ENCODE measurements at regions not wholly inside any gene's neighbourhood (a gene's known extent, or its start where the extent isn't known, plus 50 kb on each side); places are given as distances from the start of the nearest gene placed in this dataset.
"Not testable (repeated sequence)": the region's sequence is repeated elsewhere in the genome, so short reads cannot be mapped to it uniquely, and the experiment has no call there.

DNA sequence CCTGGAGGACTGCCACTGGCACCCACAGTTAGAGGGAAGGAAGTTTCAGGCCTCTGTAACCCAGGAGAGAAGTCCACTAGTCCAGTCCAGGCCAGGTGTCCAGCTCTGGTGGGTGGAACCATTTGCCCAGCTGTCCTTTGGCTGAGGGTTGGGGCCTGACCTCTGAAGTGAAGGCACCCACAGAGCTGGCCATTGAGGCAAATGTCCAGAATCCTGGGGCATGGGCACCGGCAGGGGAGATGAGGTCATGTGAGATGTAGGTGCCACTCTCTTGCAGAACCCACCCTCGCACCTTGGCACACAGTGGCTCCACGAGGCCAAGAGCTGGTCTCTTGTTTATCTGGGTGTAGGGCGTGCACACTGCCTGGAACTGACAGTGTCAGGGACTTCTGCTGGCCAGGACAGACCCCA is 162.8 kb downstream of the SMAD6 start:
- DNase-seq (ENCODE audit: low read depth in 2 of 2): no peak

DNA sequence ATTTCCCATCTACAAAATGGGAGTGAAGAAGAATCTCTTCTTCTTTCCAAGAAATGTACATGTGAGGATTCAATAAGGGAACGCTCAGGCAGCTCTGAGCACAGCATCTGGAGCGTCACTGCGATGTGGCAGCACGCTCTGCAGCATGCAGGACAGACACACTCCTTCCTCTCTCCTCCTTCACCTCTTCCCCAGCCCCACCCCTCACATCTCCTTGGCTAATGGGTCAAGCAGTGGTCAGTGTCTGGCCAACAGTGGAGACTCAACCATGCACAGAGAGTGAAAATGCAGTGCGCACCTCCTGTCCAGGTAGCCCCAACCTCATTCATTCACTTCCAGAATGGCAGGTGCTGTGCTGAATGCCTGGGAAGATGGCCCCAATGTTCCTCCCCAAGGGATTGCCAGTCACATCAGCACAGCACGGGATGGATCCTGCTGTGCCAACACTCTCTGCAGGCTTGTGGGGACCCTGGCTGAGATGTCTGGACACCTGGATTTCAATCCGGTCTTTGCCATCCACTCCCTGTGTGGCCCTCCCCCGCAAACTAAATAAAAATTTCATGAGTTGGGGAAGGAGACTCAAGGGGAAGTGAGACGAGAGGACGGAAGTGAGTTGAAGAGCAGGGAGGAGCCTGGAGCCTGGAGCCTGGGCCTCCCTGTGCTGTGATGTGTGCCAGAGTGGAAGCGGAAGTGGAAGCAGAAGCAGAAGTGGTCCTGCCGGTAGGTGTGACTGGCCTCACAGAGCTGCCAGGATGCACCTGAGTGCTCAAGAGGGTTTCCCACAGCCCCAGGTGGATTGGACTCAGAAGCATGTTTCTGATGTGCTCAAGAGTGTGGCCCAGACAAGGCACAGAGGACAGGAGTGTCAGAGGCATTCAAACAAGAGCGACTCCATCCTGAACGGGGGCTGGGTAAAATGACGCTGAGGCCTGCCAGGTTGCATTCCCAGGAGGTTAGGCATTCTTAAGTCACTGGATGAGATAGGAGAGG is 163.9 kb downstream of the SMAD6 start:
- no peak for DNase-seq (ENCODE audit: low read depth in 2 of 2)

GRCh38 chr15:66866656-66867055 is 164.6 kb downstream of the SMAD6 start:
- no peak for DNase-seq (ENCODE audit: low read depth in 2 of 2)

GRCh38 chr15:66868918-66869317 is 166.9 kb downstream of the SMAD6 start:
- no peak for DNase-seq (ENCODE audit: low read depth in 2 of 2)

- no peak for DNase-seq (ENCODE audit: low read depth in 2 of 2)
Measured at GRCh38 chr15:66870880-66871388, 168.9 kb downstream of the SMAD6 start.

DNA sequence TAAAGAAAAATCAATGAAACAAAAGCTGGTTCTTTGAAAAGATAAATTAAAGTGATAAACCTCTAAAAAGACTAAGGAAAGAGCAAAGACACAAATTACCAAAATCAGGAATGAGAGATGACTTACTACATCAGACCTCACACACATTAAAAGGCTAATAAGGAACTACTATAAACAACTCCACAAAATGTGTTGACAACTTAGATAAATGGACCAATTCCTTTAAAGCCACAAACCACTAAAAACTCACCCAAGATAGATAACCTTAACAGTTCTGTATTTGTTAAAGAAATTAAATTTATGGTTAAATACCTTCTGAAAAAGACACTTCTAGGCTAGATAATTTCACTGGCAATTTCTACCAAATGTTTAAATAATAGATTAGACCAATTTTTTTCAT is 170.4 kb downstream of the SMAD6 start:
- DNase-seq (ENCODE audit: low read depth in 2 of 2): no peak

- DNase-seq (ENCODE audit: low read depth in 2 of 2): not testable (repeated sequence)
Measured at GRCh38 chr15:66873331-66873730, 171.3 kb downstream of the SMAD6 start.

GRCh38 chr15:66873856-66874255 is 171.8 kb downstream of the SMAD6 start:
- DNase-seq (ENCODE audit: low read depth in 2 of 2): no peak

DNA sequence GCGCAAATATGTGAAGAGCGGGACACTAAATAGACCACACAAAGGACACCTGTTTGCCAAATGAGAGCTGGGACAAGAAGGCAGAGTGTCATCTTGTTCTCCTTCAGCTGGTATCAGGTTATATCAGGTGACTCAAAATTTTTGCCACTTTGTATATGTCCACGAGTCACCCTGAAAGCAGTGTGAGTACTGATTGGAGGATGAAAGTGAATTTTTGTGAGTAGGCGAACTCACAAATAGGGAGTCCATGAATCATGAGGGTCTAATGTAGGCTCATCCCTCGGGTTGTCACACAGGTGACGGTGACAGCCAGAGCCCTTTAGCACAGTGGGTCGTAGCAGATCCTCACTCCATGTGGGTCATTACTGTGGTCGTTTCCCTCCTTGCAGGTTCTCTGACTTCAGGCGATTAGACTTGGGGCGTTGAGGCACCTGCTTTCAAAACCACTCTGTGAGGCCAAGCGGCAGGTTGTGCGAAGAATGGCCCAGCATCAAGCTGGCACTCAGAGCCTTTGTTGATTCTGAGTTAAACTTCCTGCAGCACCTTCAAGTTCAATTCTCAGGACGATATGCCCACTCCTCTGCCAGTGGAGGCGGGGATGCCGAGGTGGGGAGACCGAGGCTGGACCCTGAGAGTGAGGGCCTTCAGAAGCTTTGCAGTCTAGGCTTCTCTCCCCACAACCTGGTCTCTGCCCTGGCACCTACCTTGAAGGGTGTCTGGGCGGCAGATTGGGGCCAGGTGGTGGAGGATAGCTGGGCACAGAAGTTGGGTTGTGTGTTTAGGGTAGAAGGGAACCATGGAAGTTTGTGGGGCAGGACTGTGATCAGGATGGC is 173.8 kb downstream of the SMAD6 start:
- DNase-seq (ENCODE audit: low read depth in 2 of 2): no peak

GRCh38 chr15:66876421-66876730 is 174.3 kb downstream of the SMAD6 start:
- DNase-seq (ENCODE audit: low read depth in 2 of 2): no peak

DNA sequence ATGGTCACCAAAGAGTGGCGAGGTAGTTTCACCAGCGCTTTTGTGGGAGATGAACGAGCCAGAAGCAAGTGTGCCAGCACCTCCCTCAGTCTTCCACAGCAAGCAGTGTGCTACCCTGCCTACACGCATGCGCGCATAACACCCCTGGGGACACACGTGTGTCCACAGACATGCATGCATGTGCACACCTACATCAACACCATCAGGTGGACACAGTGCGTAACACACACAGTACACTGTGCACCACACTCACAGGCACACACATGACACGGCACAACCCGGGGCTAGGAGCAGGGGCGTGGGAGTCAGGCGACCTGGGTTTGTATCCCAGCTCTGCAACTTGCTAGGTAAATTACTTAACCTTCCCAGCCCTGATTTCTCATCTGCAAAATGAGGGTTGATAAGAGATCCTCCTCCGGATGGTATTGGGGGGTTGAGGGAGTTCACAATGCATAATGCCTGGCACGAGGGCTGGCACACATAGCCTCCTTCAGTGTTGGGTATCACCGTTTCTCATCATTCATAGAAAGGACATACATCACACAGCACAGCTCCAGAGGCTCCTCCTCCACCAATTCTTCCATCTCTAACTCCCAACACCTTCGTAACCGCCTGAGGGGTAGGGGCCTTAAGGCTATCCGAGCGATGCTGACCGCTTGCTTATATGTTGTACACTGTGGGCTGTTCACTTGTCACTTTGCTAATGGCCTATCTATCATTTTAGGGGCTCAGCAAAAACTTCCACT is 174.9 kb downstream of the SMAD6 start:
- no peak for DNase-seq (ENCODE audit: low read depth in 2 of 2)

- DNase-seq (ENCODE audit: low read depth in 2 of 2): no peak
Measured at GRCh38 chr15:66877477-66878271, 175.6 kb downstream of the SMAD6 start.

DNA sequence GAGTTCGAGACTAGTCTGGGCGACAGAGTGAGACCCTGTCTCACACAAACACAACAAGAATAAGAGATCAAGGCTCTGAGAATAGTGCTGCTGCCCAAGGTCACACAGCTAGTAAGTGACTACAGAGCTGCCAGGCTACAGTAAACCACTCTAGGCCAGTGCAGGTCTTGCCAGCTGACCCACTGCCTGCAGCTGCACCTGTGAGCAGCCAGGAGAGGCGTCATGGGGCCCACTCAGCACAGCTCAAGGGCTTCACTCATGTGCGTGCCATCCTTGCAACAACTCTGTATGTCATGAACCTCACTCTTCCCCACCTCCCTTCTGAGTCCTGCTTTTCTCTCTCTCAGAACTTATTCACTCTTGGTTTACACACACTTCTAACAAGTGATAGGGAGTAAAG is 176.7 kb downstream of the SMAD6 start:
- DNase-seq (ENCODE audit: low read depth in 2 of 2): no peak

DNA sequence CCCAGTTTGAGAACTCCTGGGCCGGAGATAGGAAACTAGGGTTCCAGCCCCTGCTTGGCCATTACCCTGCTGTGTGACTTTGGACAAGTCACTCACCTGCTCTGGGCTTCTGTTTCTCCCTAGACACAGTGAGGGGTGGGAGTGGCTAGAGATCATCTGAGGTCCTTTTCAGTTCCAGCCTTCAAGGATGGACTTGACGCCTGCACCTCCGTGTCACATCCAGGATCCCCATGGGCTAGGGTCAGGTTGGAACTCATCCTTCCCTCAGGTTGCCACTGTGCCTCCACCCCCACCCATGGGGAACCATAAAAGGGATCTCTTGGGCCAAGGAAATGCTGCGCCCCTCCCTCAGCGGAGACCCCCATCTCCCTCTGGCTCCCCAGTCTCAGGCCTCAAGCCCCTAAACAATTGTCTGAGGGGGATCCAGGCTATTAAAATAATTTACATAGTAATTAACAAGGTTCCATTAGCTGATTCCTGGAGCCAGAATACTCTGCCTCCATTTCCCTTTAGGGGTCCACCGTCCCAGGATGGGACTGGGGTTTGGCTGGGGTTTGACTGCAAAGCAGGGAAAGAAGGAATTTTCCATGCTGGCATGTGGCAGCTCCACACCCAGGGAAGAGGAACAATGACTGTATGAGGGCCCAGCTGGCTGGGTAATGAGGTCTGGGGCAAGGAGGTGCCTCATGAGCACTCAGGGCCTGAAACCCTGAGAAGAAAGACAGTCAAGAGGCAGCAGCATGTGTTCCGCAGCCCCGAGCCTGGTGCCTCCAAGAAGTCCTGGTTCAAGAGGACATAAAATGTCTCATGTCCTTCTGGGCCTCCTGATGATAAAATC is 177.7 kb downstream of the SMAD6 start:
- no peak for DNase-seq (ENCODE audit: low read depth in 2 of 2)

GRCh38 chr15:66880380-66881155 is 178.5 kb downstream of the SMAD6 start:
- no peak for DNase-seq (ENCODE audit: low read depth in 2 of 2)

DNA sequence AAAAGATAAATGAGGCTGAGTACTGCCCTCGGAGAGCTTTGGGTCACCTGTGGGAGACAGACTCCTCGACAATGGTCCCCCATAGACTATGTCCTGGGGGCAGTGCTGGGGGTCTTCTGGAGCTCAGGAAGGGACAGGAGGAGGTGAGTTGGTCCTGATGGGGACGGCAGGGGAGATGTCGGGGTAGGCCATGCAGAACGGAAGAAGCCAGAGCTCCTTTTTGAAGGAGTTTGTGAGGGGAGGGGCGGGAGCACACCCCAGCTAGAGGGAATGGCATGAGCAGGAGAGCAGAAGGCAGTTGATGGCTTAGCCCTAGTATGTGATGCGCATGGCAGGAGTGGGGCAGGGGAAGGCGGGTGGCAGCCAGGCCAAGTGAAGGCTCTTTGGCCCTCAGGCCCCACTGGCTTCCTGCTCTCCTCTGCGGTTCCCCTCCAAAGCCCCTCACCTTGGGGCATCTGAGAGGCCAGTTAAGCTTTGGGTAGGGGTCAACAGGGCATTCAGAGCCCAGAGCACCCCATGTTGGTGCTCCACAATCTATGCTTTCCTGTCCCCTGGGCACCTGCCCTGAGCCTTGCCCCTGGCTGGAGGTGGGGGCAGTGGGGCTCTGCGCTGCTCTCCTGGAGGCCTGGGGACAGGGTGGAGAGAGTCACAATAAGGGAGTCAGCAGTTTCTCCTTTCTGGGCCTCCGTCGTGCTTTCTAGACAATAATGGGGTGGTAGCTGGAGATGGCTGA is 179.3 kb downstream of the SMAD6 start:
- no peak for DNase-seq (ENCODE audit: low read depth in 2 of 2)

DNA sequence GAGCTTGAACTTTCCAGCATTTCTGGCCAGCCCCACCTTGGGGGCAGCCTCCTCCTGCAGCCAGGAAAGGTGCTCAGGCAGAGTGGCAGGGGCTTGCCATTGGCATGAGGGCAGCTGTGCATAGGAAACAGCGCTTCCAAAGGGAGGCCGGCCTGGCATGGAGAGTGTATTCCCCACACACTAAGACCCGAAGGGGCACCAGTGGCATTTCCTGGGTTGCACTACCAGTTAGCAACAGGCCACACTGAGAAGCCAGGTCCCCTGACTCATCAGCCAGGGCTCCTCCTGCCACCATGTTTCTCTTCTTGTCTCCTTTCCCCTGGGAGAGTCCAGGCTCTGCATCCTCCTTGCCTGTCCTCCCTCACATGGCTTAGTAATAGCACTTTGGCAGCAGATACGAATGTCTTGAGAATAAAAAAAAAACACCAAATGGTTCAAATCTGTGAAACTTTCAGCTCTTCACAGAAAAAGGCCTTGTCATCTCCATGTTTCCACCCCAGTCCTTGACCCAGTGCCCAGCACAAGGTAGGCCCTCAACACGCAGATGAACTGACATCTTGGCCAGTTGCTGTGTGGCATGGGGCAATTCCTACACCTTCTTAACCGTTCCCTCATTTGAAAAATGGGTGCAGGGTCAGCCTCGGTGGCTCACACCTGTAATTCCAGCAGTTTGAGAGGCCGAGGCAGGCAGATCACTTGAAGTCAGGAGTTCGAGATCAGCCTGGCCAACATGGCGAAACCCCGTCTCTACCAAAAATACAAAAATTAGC is 180.4 kb downstream of the SMAD6 start:
- no peak for DNase-seq (ENCODE audit: low read depth in 2 of 2)
